IMR-90 (cell line): ENCODE measurements at regions not wholly inside any gene's neighbourhood (a gene's known extent, or its start where the extent isn't known, plus 50 kb on each side); places are given as distances from the start of the nearest gene placed in this dataset.

Experiments used
- ATAC-seq: fragments of 200-7000 bp; cut with Tn5 transposase; 2 replicates; pipeline ENCODE4 v1.9.1; 2020; ENCODE audit warnings: low read depth, mild to moderate bottlenecking, moderate library complexity
- BruUV-seq: library from RNA; stranded (reverse); fragments of 400-500 nt; replicated peaks from 2 replicates; lab custom pipeline; 2021; lab: Mats Ljungman, UMichigan
- CTCF ChIA-PET: fragments of 300-600 bp; formaldehyde crosslinking; extraction: SDS; loops from one replicate; lab custom pipeline; 2021; ENCODE audit warnings: antibody characterized with exemption; lab: Yijun Ruan, JAX
- POLR2A ChIA-PET: fragments of 300-600 bp; sonication (Branson Sonifier 250); formaldehyde crosslinking; loops from one replicate; lab custom pipeline; 2022; ENCODE audit warnings: antibody characterized with exemption; ENCODE audit not compliant: unreplicated experiment; lab: Charles Lee
- DNase-seq: peaks from one replicate; pipeline ENCODE4 v3.0.0; 2013
- H2AFZ ChIP-seq: replicated peaks from 2 replicates; pipeline ENCODE3; 2013; ENCODE audit warnings: low read length, mild to moderate bottlenecking; ENCODE audit not compliant: poor library complexity
- H2AK5ac ChIP-seq: 2 replicates; pipeline ENCODE4 v1.6.1; 2013; ENCODE audit warnings: low read depth, low read length, inconsistent platforms
- H2AK9ac ChIP-seq: replicated peaks from 2 replicates; pipeline ENCODE3; 2013; ENCODE audit warnings: mild to moderate bottlenecking, low read depth, low read length, moderate library complexity; ENCODE audit not compliant: poor library complexity
- H2BK120ac ChIP-seq: 2 replicates; pipeline ENCODE4 v1.6.1; 2013; ENCODE audit warnings: low read depth, low read length, inconsistent platforms
- H2BK15ac ChIP-seq: 3 replicates; pipeline ENCODE4 v1.6.1; 2013; ENCODE audit warnings: low read depth, low read length, inconsistent platforms
- H2BK20ac ChIP-seq: 2 replicates; pipeline ENCODE4 v1.6.1; 2013; ENCODE audit warnings: low read depth, mild to moderate bottlenecking, inconsistent platforms, low read length, moderate library complexity
- H2BK5ac ChIP-seq: 2 replicates; pipeline ENCODE4 v1.6.1; 2013; ENCODE audit warnings: mild to moderate bottlenecking, low read depth, low read length, inconsistent platforms; ENCODE audit not compliant: poor library complexity, severe bottlenecking
- H3K14ac ChIP-seq: replicated peaks from 2 replicates; pipeline ENCODE4 v1.6.1; 2013; ENCODE audit warnings: low read depth, low read length, inconsistent platforms
- H3K18ac ChIP-seq: 2 replicates; pipeline ENCODE4 v1.6.1; 2013; ENCODE audit warnings: low read depth, low read length, control low read depth
- H3K23ac ChIP-seq: 2 replicates; pipeline ENCODE4 v1.6.1; 2013; ENCODE audit warnings: low read depth, low read length, inconsistent platforms
- H3K27ac ChIP-seq: 2 replicates; pipeline ENCODE4 v1.5.1; 2013; ENCODE audit warnings: mild to moderate bottlenecking, control low read depth, low read length; ENCODE audit not compliant: insufficient read depth
- H3K27me3 ChIP-seq: 2 replicates; pipeline ENCODE4 v1.6.1; 2013; ENCODE audit warnings: low read length; ENCODE audit not compliant: control insufficient read depth, insufficient read depth
- H3K36me3 ChIP-seq: 2 replicates; pipeline ENCODE4 v1.6.1; 2013; ENCODE audit warnings: low read length, mixed read lengths; ENCODE audit not compliant: control insufficient read depth, insufficient read depth
- H3K4ac ChIP-seq: 2 replicates; pipeline ENCODE4 v1.6.1; 2013; ENCODE audit warnings: low read depth, low read length, inconsistent platforms
- H3K4me1 ChIP-seq: 2 replicates; pipeline ENCODE4 v1.6.1; 2013; ENCODE audit warnings: low read length, mixed read lengths; ENCODE audit not compliant: control insufficient read depth, insufficient read depth
- H3K4me2 ChIP-seq: 2 replicates; pipeline ENCODE4 v1.6.1; 2013; ENCODE audit warnings: low read depth, mild to moderate bottlenecking, control low read depth, low read length, moderate library complexity
- H3K4me3 ChIP-seq: 2 replicates; pipeline ENCODE4 v1.5.1; 2013; ENCODE audit warnings: low read depth, mild to moderate bottlenecking, control low read depth, low read length, moderate library complexity; ENCODE audit not compliant: insufficient read depth
- H3K56ac ChIP-seq: 2 replicates; pipeline ENCODE4 v1.6.1; 2013; ENCODE audit warnings: low read length, inconsistent platforms; ENCODE audit not compliant: insufficient read depth; ENCODE audit errors: extremely low read depth
- H3K79me1 ChIP-seq, 2 experiments: 2 replicates each; pipeline ENCODE4 v1.6.1; 2013; ENCODE audit warnings: low read length in 2 of 2, inconsistent platforms in 1 of 2, low read depth in 1 of 2
- H3K9ac ChIP-seq: 2 replicates; pipeline ENCODE4 v1.6.1; 2013; ENCODE audit warnings: low read depth, low read length, control low read depth
- H3K9me1 ChIP-seq: 2 replicates; pipeline ENCODE4 v1.6.1; 2013; ENCODE audit warnings: low read length, inconsistent platforms; ENCODE audit not compliant: insufficient read depth
- H3K9me3 ChIP-seq: 2 replicates; pipeline ENCODE4 v1.6.1; 2013; ENCODE audit warnings: low read length; ENCODE audit not compliant: control insufficient read depth, insufficient read depth
- H4K20me1 ChIP-seq: 2 replicates; pipeline ENCODE4 v1.6.1; 2013; ENCODE audit warnings: low read length, inconsistent platforms; ENCODE audit not compliant: insufficient read depth
- H4K5ac ChIP-seq: 2 replicates; pipeline ENCODE4 v1.6.1; 2013; ENCODE audit warnings: mild to moderate bottlenecking, low read depth, low read length, control low read depth
- H4K8ac ChIP-seq, 2 experiments: 2 replicates each; pipeline ENCODE4 v1.6.1; 2013; ENCODE audit warnings: low read depth in 2 of 2, low read length in 2 of 2, control low read depth in 1 of 2, inconsistent platforms in 1 of 2
- H4K91ac ChIP-seq: 2 replicates; pipeline ENCODE4 v1.6.1; 2013; ENCODE audit warnings: low read depth, low read length, inconsistent platforms; ENCODE audit not compliant: insufficient read depth
- BHLHE40 ChIP-seq: fragments of 150-350 bp; IDR thresholded peaks from 2 replicates; pipeline ENCODE4 v1.6.1; 2016; ENCODE audit warnings: mild to moderate bottlenecking, low read depth, low read length
- CEBPB ChIP-seq: IDR thresholded peaks from 2 replicates; pipeline ENCODE4 v1.6.1; 2012; ENCODE audit warnings: low read depth, low read length, improper control_type of control experiment
- CHD1 ChIP-seq: IDR thresholded peaks from 2 replicates; pipeline ENCODE4 v1.6.1; 2012; ENCODE audit warnings: low read depth, low read length, improper control_type of control experiment
- ELK1 ChIP-seq: fragments of 150-350 bp; IDR thresholded peaks from 2 replicates; pipeline ENCODE4 v1.6.1; 2016; ENCODE audit warnings: low read depth, mild to moderate bottlenecking, low read length, moderate library complexity, borderline replicate concordance
- MAFK ChIP-seq: IDR thresholded peaks from 2 replicates; pipeline ENCODE4 v1.6.1; 2012; ENCODE audit warnings: low read depth, low read length, improper control_type of control experiment
- MXI1 ChIP-seq: IDR thresholded peaks from 2 replicates; pipeline ENCODE4 v1.6.1; 2012; ENCODE audit warnings: low read depth, mild to moderate bottlenecking, low read length, moderate library complexity, borderline replicate concordance
- POLR2A ChIP-seq: IDR thresholded peaks from 2 replicates; pipeline ENCODE4 v1.6.1; 2012; ENCODE audit warnings: mild to moderate bottlenecking, low read depth, low read length
- RAD21 ChIP-seq: IDR thresholded peaks from 2 replicates; pipeline ENCODE4 v1.6.1; 2012; ENCODE audit warnings: low read length, improper control_type of control experiment
- SMC3 ChIP-seq: fragments of 150-350 bp; IDR thresholded peaks from 2 replicates; pipeline ENCODE4 v1.6.1; 2016; ENCODE audit warnings: low read depth, mild to moderate bottlenecking, antibody characterized with exemption, low read length, moderate library complexity
- WGBS, 2 experiments: methylation state at CpG; one replicate each; pipeline versions ENCODE4 v1.1.5 to v1.1.7; 2013; ENCODE audit warnings: missing lambda C conversion rate in 2 of 2; ENCODE audit not compliant: insufficient read length in 1 of 2; ENCODE audit errors: extremely low coverage in 2 of 2; 5-methylcytosine and 5-hydroxymethylcytosine counted together
- dilution Hi-C: fragments of 300-500 bp; cut with HindIII; formaldehyde crosslinking; loops from one replicate; pipeline ENCODE4 v1.14.3; 2018; ENCODE audit warnings: low sequenced_read_pairs; ENCODE audit not compliant: unreplicated experiment
- in situ Hi-C: fragments of 300-500 bp; cut with MboI; formaldehyde crosslinking; loops from 3 replicates; pipeline ENCODE4 v1.14.3; 2019; ENCODE audit warnings: low sequenced_read_pairs, inconsistent platforms, mixed read lengths
- intact Hi-C: fragments of 100-400 bp; cut with micrococcal nuclease; formaldehyde crosslinking; loops from 2 replicates; pipeline ENCODE4 v1.10.0; 2022
- TF ChIP-seq, protein P1 (sequence below): conservative IDR thresholded peaks from 2 replicates; pipeline ENCODE4 v1.5.1; 2012; ENCODE audit warnings: mild to moderate bottlenecking, low read depth, low read length, improper control_type of control experiment
- TF ChIP-seq, protein P2 (sequence below): fragments of 150-350 bp; IDR thresholded peaks from 2 replicates; pipeline ENCODE4 v1.6.1; 2017; ENCODE audit warnings: mild to moderate bottlenecking, antibody characterized with exemption, low read length, low read depth

- no peak for TF ChIP-seq ELK1
These were observed 1314.6 kb upstream of the TMEM132C start (continued) for GRCh38 chr12:126952096-126953007.

DNA sequence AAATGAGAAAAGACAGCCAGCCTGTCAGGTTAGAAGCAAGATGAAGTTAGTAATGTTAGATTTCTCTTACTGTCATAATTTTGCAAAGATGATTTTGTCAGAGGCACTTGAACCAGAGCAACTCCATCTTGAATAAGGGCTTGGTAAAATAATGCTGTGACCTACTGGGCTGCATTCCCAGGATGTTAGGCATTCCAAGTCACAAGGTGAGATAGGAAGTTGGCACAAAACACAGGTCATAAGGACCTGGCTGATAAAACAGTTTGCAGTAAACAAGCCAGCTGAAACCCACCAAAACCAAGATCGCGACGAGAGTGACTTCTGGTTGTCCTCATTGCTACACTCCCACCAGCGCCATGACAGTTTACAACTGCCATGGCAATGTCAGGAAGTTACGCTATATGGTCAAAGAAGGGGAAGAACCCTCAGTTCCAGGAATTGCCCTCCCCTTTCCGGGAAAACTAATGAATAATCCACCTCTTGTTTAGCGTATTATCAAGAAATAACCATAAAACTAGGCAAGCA lies 1313.5 kb upstream of the TMEM132C start:
- dilution Hi-C loops (no loop called here), intact Hi-C loops (no loop called here), in situ Hi-C loops (no loop called here)
- no peak overlapping the region for H3K4ac ChIP-seq
- H4K8ac ChIP-seq: no peak overlapping the region
- no peak overlapping the region for H3K9ac ChIP-seq
- no peak overlapping the region for H3K23ac ChIP-seq
- no peak overlapping the region for H3K27ac ChIP-seq
- peaks cover 20% of the 10 kb centered on the region for H3K9me3 ChIP-seq
- H4K20me1 ChIP-seq: no peaks in the 10 kb centered on the region
- CTCF ChIA-PET: no interaction called here
- no peaks in the 10 kb centered on the region for H3K9me1 ChIP-seq
- H3K4me2 ChIP-seq: no peak overlapping the region
- no peaks in the 10 kb centered on the region for H3K79me1 ChIP-seq
- H2BK15ac ChIP-seq: no peak overlapping the region
- no peak for DNase-seq
- H2AK5ac ChIP-seq: no peak overlapping the region
- no peaks in the 10 kb centered on the region for H3K4me1 ChIP-seq
- POLR2A ChIA-PET: no interaction called here
- ATAC-seq: no peak
- no peak overlapping the region for H4K91ac ChIP-seq
- H2AFZ ChIP-seq: no peak overlapping the region
- no peak overlapping the region for H3K14ac ChIP-seq
- H3K36me3 ChIP-seq: no peaks in the 10 kb centered on the region
- H2BK120ac ChIP-seq: no peak overlapping the region
- no peak overlapping the region for H3K4me3 ChIP-seq
- H3K56ac ChIP-seq: no peak overlapping the region
- H2AK9ac ChIP-seq: no peak overlapping the region
- H3K18ac ChIP-seq: no peak overlapping the region
- no peaks in the 10 kb centered on the region for H3K27me3 ChIP-seq
- no peak overlapping the region for H2BK20ac ChIP-seq
- no peak overlapping the region for H2BK5ac ChIP-seq
- no TSS peak for BruUV-seq
- no peak overlapping the region for H4K5ac ChIP-seq
- no CpG with 5 or more reads among the region's 7 CpGs for WGBS, 2 experiments
- TF ChIP-seq, protein P1, sequence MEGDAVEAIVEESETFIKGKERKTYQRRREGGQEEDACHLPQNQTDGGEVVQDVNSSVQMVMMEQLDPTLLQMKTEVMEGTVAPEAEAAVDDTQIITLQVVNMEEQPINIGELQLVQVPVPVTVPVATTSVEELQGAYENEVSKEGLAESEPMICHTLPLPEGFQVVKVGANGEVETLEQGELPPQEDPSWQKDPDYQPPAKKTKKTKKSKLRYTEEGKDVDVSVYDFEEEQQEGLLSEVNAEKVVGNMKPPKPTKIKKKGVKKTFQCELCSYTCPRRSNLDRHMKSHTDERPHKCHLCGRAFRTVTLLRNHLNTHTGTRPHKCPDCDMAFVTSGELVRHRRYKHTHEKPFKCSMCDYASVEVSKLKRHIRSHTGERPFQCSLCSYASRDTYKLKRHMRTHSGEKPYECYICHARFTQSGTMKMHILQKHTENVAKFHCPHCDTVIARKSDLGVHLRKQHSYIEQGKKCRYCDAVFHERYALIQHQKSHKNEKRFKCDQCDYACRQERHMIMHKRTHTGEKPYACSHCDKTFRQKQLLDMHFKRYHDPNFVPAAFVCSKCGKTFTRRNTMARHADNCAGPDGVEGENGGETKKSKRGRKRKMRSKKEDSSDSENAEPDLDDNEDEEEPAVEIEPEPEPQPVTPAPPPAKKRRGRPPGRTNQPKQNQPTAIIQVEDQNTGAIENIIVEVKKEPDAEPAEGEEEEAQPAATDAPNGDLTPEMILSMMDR: no peak
- TF ChIP-seq CHD1: no peak
- TF ChIP-seq CEBPB: no peak
- TF ChIP-seq, protein P2, sequence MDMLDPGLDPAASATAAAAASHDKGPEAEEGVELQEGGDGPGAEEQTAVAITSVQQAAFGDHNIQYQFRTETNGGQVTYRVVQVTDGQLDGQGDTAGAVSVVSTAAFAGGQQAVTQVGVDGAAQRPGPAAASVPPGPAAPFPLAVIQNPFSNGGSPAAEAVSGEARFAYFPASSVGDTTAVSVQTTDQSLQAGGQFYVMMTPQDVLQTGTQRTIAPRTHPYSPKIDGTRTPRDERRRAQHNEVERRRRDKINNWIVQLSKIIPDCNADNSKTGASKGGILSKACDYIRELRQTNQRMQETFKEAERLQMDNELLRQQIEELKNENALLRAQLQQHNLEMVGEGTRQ: no peak
- no peak for TF ChIP-seq MAFK
- TF ChIP-seq BHLHE40: no peak
- no peak for TF ChIP-seq MXI1
- TF ChIP-seq RAD21: no peak
- TF ChIP-seq POLR2A: no peak
- no peak for TF ChIP-seq SMC3
